ENCODE measurements at regions not wholly inside any gene's neighbourhood (a gene's known extent, or its start where the extent isn't known, plus 50 kb on each side); places are given as distances from the start of the nearest gene placed in this dataset.

- TF ChIP-seq CTCF (IDR thresholded peaks at IDR 0.05) (no peak), ZFX (IDR thresholded peaks at IDR 0.05; ENCODE audit: borderline replicate concordance) (no peak)
Observed at GRCh38 chr6:6728169-6728941, 139.8 kb downstream of the LY86 start.

Measured in 22Rv1 (cell line).